ENCODE measurements at regions not wholly inside any gene's neighbourhood (a gene's known extent, or its start where the extent isn't known, plus 50 kb on each side); places are given as distances from the start of the nearest gene placed in this dataset.

DNA sequence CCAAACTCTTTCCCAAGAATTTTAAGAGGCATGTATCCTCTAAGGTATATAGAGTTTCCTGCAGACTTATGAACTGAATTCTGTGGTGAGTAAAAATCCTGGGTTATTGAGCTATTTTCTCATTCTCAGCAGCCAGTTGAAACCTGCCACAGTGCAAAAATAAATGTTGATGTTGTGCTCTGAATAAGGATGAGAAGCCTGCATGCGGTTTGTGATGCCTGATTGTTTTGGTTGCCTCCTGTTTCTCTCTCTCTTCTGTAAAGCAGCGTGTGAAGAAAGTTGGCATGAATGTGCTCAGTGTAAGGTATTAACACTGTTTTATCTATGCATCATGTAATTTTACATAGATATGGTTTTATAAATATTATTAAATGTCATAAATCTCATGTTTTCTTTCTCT lies 452.6 kb downstream of the CDH2 start:
- TF ChIP-seq JUND (IDR thresholded peaks at IDR 0.05; ENCODE audit: low read depth) = no peak
- DNase-seq (ENCODE audit: low read depth in 1 of 2, low spot score in 1 of 2) = no peak
- in situ Hi-C loops (cut with HindIII; ENCODE audit: low pct_unique_long_range_greater_than_20kb, low sequenced_read_pairs) = no loop called here

GRCh38 chr18:27723168-27723567 lies 453.8 kb downstream of the CDH2 start:
- in situ Hi-C loops (cut with HindIII; ENCODE audit: low pct_unique_long_range_greater_than_20kb, low sequenced_read_pairs) = no loop called here
- no peak for DNase-seq (ENCODE audit: low read depth in 1 of 2, low spot score in 1 of 2)
- TF ChIP-seq JUND (IDR thresholded peaks at IDR 0.05; ENCODE audit: low read depth) = no peak

GRCh38 chr18:27719680-27720079 lies 457.2 kb downstream of the CDH2 start:
- in situ Hi-C loops (cut with HindIII; ENCODE audit: low pct_unique_long_range_greater_than_20kb, low sequenced_read_pairs) = no loop called here
- no peak for DNase-seq (ENCODE audit: low read depth in 1 of 2, low spot score in 1 of 2)
- no peak for TF ChIP-seq JUND (IDR thresholded peaks at IDR 0.05; ENCODE audit: low read depth)

DNA sequence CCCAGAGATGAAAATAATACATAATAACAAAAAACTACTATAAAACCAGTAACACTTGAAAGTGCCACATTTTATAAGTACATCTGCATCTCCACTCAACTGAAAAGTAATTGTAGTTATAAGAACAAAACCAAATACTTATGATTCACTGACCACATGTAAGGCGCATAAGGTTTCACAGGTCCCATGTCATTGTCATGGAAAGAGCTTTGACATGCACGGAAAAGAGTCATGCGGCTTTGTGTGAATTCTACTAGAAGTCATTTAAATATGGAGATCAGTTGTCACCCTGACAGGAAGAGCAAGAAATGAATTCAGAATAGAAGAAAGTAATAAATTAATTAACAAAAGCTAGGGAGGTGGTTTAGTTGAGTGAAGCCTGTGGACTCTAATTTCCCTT lies 459.1 kb downstream of the CDH2 start:
- in situ Hi-C loops (cut with HindIII; ENCODE audit: low pct_unique_long_range_greater_than_20kb, low sequenced_read_pairs) = no loop called here

DNA sequence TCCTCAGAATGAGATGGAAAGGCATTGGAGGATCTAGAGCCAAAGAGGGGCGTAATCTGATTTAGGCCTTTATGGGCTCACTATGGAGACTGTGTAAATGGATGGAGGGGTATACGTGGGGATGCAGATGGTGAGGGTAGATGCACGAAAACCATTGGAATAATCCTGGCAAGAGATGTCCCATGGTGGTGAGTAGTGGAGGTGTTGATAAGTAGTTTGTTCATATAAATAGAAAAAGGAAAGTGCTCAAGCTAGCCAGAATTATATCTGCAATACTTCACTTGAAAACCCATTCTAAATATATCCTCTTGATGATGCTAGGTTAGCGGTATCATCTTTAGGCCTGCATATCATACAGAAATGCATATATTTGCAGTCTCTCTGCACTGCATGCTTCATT lies 459.7 kb downstream of the CDH2 start:
- TF ChIP-seq JUND (IDR thresholded peaks at IDR 0.05; ENCODE audit: low read depth) = no peak
- DNase-seq (ENCODE audit: low read depth in 1 of 2, low spot score in 1 of 2) = no peak
- in situ Hi-C loops (cut with HindIII; ENCODE audit: low pct_unique_long_range_greater_than_20kb, low sequenced_read_pairs) = no loop called here

More for the DNA sequence above, 459.1 kb downstream of the CDH2 start:
- TF ChIP-seq JUND (IDR thresholded peaks at IDR 0.05; ENCODE audit: low read depth) = no peak
- no peak for DNase-seq (ENCODE audit: low read depth in 1 of 2, low spot score in 1 of 2)

DNA sequence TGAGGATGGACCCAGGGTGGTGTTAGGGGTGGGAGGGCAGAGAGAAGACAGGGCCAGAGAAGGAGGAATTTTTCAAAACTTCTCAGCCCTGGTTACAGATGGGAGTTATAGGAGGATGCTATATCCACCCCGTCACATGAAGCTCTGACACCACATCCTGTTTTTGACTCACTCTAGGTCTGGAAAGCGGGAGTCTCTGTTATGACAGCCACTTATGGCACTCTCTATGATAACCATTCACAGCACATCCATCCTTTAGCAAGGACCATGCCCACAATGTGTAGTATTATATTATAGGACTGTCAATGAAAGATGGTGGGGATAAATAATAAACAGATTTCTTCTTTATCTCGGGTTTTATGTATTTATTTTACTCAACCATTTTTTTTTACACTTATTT lies 461.2 kb downstream of the CDH2 start:
- in situ Hi-C loops (cut with HindIII; ENCODE audit: low pct_unique_long_range_greater_than_20kb, low sequenced_read_pairs) = no loop called here

GRCh38 chr18:27713738-27714095 lies 463.2 kb downstream of the CDH2 start:
- in situ Hi-C loops (cut with HindIII; ENCODE audit: low pct_unique_long_range_greater_than_20kb, low sequenced_read_pairs) = no loop called here
- TF ChIP-seq JUND (IDR thresholded peaks at IDR 0.05; ENCODE audit: low read depth) = no peak
- no peak for DNase-seq (ENCODE audit: low read depth in 1 of 2, low spot score in 1 of 2)

More for the DNA sequence above, 461.2 kb downstream of the CDH2 start:
- DNase-seq (ENCODE audit: low read depth in 1 of 2, low spot score in 1 of 2) = no peak
- TF ChIP-seq JUND (IDR thresholded peaks at IDR 0.05; ENCODE audit: low read depth) = no peak

- no peak for TF ChIP-seq JUND (IDR thresholded peaks at IDR 0.05; ENCODE audit: low read depth)
- in situ Hi-C loops (cut with HindIII; ENCODE audit: low pct_unique_long_range_greater_than_20kb, low sequenced_read_pairs) = no loop called here
- no peak for DNase-seq (ENCODE audit: low read depth in 1 of 2, low spot score in 1 of 2)
Observed at GRCh38 chr18:27713037-27713737, 463.7 kb downstream of the CDH2 start.

- in situ Hi-C loops (cut with HindIII; ENCODE audit: low pct_unique_long_range_greater_than_20kb, low sequenced_read_pairs) = no loop called here
- TF ChIP-seq JUND (IDR thresholded peaks at IDR 0.05; ENCODE audit: low read depth) = no peak
- no peak for DNase-seq (ENCODE audit: low read depth in 1 of 2, low spot score in 1 of 2)
Observed at GRCh38 chr18:27712066-27712465, 464.9 kb downstream of the CDH2 start.

DNA sequence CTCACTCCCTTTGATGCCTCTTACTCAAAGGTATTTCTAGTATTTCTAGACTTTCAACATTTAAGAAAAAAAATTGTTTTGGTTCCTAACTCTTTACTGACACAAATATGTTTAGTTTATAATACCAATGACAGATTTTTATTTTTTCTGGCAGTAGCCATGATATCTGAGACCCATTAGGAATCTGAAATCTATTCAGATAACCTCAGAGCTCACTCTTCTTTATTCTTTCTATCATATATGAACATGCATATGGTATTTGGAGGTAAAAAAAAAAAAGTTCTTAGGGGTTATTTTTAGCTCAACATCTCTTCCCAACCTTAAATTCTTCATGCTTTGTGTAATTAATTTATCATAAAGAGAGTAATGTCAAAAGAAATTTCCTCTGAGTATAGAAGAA lies 465.5 kb downstream of the CDH2 start:
- in situ Hi-C loops (cut with HindIII; ENCODE audit: low pct_unique_long_range_greater_than_20kb, low sequenced_read_pairs) = no loop called here
- TF ChIP-seq JUND (IDR thresholded peaks at IDR 0.05; ENCODE audit: low read depth) = no peak
- DNase-seq (ENCODE audit: low read depth in 1 of 2, low spot score in 1 of 2) = no peak

GRCh38 chr18:27709344-27709743 lies 467.6 kb downstream of the CDH2 start:
- peak; percentile 17; the same call in 1 of the 2 replicates for TF ChIP-seq JUND (IDR thresholded peaks at IDR 0.05; ENCODE audit: low read depth)
- peak; percentile 3 to 69 for DNase-seq (ENCODE audit: low read depth in 1 of 2, low spot score in 1 of 2)
- in situ Hi-C loops (cut with HindIII; ENCODE audit: low pct_unique_long_range_greater_than_20kb, low sequenced_read_pairs) = no loop called here

- in situ Hi-C loops (cut with HindIII; ENCODE audit: low pct_unique_long_range_greater_than_20kb, low sequenced_read_pairs) = no loop called here
- no peak for TF ChIP-seq JUND (IDR thresholded peaks at IDR 0.05; ENCODE audit: low read depth)
- no peak for DNase-seq (ENCODE audit: low read depth in 1 of 2, low spot score in 1 of 2)
Observed at GRCh38 chr18:27707201-27707600, 469.7 kb downstream of the CDH2 start.

DNA sequence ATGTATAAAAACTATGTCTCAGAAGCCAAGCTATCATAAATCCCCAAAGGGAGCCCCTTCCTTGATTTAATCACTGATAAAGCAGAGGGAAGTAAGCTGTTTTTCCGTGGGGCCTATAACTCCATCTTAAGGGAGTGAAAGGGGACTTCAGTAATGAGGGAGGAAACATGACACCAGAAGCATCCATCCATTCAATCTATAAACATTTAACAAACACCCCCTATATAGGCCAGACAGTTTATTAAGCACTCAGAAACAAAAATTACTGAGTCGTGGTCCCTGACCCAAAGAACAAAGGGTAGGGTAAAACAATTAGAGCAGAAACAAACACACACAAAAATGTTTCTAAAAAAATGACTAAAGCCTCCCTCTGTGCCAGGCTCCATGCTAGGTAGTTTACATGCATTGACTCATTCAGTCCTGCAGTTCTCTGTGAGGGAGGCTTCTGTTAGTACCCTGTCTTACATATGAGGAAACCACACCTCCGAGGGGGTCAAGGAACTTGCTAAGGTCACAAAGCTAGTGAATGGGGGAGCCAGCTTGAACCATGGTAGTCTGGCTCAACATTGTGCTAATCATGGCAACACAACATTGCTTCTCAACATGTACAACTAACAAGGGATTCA lies 472.1 kb downstream of the CDH2 start:
- TF ChIP-seq JUND (IDR thresholded peaks at IDR 0.05; ENCODE audit: low read depth) = no peak
- no peak for DNase-seq (ENCODE audit: low read depth in 1 of 2, low spot score in 1 of 2)
- in situ Hi-C loops (cut with HindIII; ENCODE audit: low pct_unique_long_range_greater_than_20kb, low sequenced_read_pairs) = no loop called here

- no peak for DNase-seq (ENCODE audit: low read depth in 1 of 2, low spot score in 1 of 2)
- no peak for TF ChIP-seq JUND (IDR thresholded peaks at IDR 0.05; ENCODE audit: low read depth)
- in situ Hi-C loops (cut with HindIII; ENCODE audit: low pct_unique_long_range_greater_than_20kb, low sequenced_read_pairs) = no loop called here
Observed at GRCh38 chr18:27699137-27699536, 477.8 kb downstream of the CDH2 start.

Data from T47D (cell line).